ENCODE measurements at regions not wholly inside any gene's neighbourhood (a gene's known extent, or its start where the extent isn't known, plus 50 kb on each side); places are given as distances from the start of the nearest gene placed in this dataset.

GRCh38 chr10:60542657-60543056, 153.0 kb upstream of the ANK3 start:
- WGBS, 2 donors, result 53 to 61% methylated on average over 4 of the region's 4 CpGs
- TF ChIP-seq POLR2A (IDR thresholded peaks at IDR 0.05), result no peak
- TF ChIP-seq, protein P1, sequence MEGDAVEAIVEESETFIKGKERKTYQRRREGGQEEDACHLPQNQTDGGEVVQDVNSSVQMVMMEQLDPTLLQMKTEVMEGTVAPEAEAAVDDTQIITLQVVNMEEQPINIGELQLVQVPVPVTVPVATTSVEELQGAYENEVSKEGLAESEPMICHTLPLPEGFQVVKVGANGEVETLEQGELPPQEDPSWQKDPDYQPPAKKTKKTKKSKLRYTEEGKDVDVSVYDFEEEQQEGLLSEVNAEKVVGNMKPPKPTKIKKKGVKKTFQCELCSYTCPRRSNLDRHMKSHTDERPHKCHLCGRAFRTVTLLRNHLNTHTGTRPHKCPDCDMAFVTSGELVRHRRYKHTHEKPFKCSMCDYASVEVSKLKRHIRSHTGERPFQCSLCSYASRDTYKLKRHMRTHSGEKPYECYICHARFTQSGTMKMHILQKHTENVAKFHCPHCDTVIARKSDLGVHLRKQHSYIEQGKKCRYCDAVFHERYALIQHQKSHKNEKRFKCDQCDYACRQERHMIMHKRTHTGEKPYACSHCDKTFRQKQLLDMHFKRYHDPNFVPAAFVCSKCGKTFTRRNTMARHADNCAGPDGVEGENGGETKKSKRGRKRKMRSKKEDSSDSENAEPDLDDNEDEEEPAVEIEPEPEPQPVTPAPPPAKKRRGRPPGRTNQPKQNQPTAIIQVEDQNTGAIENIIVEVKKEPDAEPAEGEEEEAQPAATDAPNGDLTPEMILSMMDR (IDR thresholded peaks at IDR 0.05), result no peak
- no peak for DNase-seq (ENCODE audit: low spot score in 2 of 2)
- H3K4me3 ChIP-seq (ENCODE audit: low read depth, poor library complexity, severe bottlenecking), result no peak overlapping the region
- intact Hi-C loops (cut with DNase I; ENCODE audit: low total_unique reads), result no loop called here

DNA sequence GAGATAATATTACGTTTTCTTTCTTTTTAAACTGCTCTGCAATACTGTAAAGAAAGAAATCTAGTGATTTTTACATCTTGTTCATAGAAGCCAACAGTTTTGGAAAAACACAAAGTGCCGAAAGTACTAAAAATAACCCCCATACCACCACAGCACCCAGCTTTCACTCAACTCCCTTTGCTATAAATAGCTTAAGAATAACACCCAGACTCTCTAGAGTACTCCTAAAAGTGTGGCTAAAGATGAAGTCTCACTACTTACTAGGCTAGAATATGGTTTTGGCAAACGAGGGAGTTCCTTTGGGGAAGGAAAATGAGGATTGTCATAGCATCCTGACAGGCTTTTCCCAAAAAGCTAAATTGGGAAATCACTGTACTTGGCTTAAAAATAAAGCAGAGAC, 151.8 kb upstream of the ANK3 start:
- 50 to 55% methylated on average over 3 of the region's 3 CpGs for WGBS, 2 donors
- DNase-seq (ENCODE audit: low spot score in 2 of 2), result no peak
- intact Hi-C loops (cut with DNase I; ENCODE audit: low total_unique reads), result no loop called here
- TF ChIP-seq, protein P1 (IDR thresholded peaks at IDR 0.05), result no peak
- no peak for TF ChIP-seq POLR2A (IDR thresholded peaks at IDR 0.05)
- no peak overlapping the region for H3K4me3 ChIP-seq (ENCODE audit: low read depth, poor library complexity, severe bottlenecking)

DNA sequence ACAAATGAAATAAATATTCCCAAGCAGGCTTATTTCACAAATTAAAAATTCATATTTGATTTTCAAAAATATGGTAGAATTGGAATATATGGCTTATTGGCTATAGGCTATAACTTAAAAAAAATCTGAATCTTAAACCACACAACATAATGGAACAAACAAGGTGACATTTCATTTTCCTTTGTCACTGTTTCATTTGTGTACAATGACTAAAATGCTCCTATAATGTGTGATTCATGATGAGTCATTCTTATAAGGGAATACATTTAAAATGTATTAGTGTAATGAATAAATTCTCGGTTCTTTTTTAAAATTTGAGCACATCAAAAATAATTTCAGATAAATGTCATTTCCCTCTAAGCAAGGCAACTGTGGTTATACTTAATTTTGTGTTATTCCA, 148.0 kb upstream of the ANK3 start:
- intact Hi-C loops (cut with DNase I; ENCODE audit: low total_unique reads), result no loop called here
- WGBS, 2 donors, result 68 to 72% methylated on average over 1 of the region's 1 CpG
- H3K4me3 ChIP-seq (ENCODE audit: low read depth, poor library complexity, severe bottlenecking), result no peak overlapping the region
- DNase-seq (ENCODE audit: low spot score in 2 of 2), result no peak
- TF ChIP-seq POLR2A (IDR thresholded peaks at IDR 0.05), result no peak
- TF ChIP-seq, protein P1 (IDR thresholded peaks at IDR 0.05), result no peak

DNA sequence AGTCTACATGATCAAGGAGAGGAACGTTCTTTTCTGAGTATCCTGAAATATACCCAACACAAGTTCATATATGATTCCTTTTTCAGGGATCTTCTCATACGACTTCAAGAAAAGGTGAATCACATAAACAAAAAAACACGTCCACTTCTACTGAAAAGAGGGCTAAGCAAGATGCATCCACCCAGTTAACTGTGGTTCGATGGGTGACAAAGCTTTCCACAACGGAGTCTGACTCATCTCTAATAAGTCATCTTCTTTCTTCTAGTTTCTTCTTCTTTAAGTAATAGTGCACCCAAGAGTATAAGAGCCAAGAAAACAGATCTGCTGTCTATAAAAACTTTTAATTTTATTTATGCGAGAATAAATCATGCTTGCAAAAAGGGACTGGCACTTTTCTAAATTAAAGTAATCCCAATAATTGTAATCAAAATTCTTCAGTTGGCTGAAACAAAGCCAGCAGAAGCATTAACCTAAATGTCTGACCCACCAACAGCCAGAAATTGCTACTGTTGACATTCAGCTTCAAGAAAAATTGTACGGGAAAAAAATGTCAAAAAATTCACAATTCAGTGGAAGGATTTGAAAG, 146.9 kb upstream of the ANK3 start:
- WGBS, 2 donors, result 75 to 77% methylated on average over 7 of the region's 7 CpGs
- DNase-seq (ENCODE audit: low spot score in 2 of 2), result no peak
- TF ChIP-seq, protein P1 (IDR thresholded peaks at IDR 0.05), result no peak
- TF ChIP-seq POLR2A (IDR thresholded peaks at IDR 0.05), result no peak
- intact Hi-C loops (cut with DNase I; ENCODE audit: low total_unique reads), result no loop called here
- no peak overlapping the region for H3K4me3 ChIP-seq (ENCODE audit: low read depth, poor library complexity, severe bottlenecking)

DNA sequence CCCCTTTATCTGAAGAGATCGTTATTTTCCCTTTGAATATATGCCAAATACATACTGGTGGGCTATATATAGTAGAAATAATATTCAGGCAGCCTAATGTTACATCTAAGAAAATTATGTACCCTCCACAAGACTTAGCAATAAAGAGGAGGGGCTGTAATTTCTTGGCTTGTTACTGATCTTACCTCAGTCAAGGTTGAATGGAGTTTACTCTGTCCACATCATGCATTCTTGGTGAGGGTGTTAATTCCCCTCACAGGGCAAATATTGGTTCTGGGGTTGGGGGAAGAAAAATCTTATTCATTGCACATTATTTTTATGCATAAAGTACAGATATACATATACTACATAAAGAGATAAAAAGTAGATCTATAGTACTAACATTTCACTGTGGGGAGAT, 145.8 kb upstream of the ANK3 start:
- intact Hi-C loops (cut with DNase I; ENCODE audit: low total_unique reads), result no loop called here
- TF ChIP-seq POLR2A (IDR thresholded peaks at IDR 0.05), result no peak
- TF ChIP-seq, protein P1 (IDR thresholded peaks at IDR 0.05), result no peak
- no peak overlapping the region for H3K4me3 ChIP-seq (ENCODE audit: low read depth, poor library complexity, severe bottlenecking)
- WGBS, 2 donors, result 49 to 72% methylated on average over 1 of the region's 1 CpG
- DNase-seq (ENCODE audit: low spot score in 2 of 2), result no peak

DNA sequence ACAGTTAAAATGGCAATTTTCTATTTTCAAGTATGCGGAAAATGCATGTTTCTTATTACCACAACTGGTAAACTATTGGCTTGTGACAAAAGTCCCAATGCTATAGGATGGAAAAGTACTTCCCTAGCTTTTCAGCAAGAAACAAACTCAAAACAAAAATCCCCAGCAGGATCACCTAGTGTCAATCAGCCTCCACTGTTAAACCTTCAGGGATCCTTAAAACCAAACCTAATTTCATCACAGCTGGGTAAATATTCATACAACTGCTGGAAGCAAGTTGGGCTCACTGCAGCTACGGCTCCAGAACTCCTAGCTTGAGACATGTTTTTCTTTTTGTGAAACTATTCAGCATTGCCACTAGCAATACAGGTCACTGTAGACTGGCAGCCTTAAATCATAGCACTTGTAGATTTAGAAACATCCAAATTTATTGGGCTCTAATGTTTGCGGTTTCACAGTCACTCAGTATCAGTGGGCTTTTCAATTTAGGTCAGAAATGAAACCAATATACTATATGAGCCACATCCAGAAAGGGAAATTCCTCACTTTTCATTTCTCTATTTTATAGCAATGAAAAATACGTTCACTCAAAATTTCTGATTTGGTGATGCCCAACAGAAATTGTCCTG, 145.2 kb upstream of the ANK3 start:
- no peak overlapping the region for H3K4me3 ChIP-seq (ENCODE audit: low read depth, poor library complexity, severe bottlenecking)
- TF ChIP-seq, protein P1 (IDR thresholded peaks at IDR 0.05), result no peak
- TF ChIP-seq POLR2A (IDR thresholded peaks at IDR 0.05), result no peak
- intact Hi-C loops (cut with DNase I; ENCODE audit: low total_unique reads), result no loop called here
- 78 to 79% methylated on average over 4 of the region's 4 CpGs for WGBS, 2 donors
- no peak for DNase-seq (ENCODE audit: low spot score in 2 of 2)

Data from lower leg skin (tissue), 4 donors.